SK-N-SH (cell line): ENCODE measurements at regions not wholly inside any gene's neighbourhood (a gene's known extent, or its start where the extent isn't known, plus 50 kb on each side); places are given as distances from the start of the nearest gene placed in this dataset.

Experiments used
- CTCF ChIA-PET: fragments of 300-600, 350-600 bp; formaldehyde crosslinking; extraction: SDS; loops from one replicate; lab custom pipeline; 2021; lab: Yijun Ruan, JAX
- POLR2A ChIA-PET: fragments of 350-600 bp; sonication (Branson Sonifier 250); formaldehyde crosslinking; extraction: SDS; loops from one replicate; lab custom pipeline; 2020; ENCODE audit warnings: antibody characterized with exemption, inconsistent platforms; lab: Yijun Ruan, JAX
- DNase-seq: peaks from one replicate; pipeline ENCODE4 v3.0.0; 2012
- H2AFZ ChIP-seq: fragments of 200-600 bp; sonication (generic); 2 replicates; pipeline ENCODE4 v1.8.1; 2016; ENCODE audit warnings: antibody characterized with exemption, mild to moderate bottlenecking, low read depth
- H3F3A ChIP-seq: fragments of 200-600 bp; sonication (generic); replicated peaks from 2 replicates; pipeline ENCODE3; 2016; ENCODE audit warnings: antibody characterized with exemption, mild to moderate bottlenecking; ENCODE audit not compliant: insufficient read depth
- H3K27ac ChIP-seq, 2 experiments: fragments of 200-500 bp in 1 of 2; fragments of 200-600 bp in 1 of 2; sonication (Bioruptor generic) in 1 of 2; sonication (generic), shearing (Covaris generic) in 1 of 2; 2 replicates each; pipeline versions ENCODE4 v1.5.1 to v1.6.1; 2014 to 2016; ENCODE audit warnings: low read depth in 2 of 2, inconsistent platforms in 1 of 2, low read length in 1 of 2, mild to moderate bottlenecking in 1 of 2, mixed read lengths in 1 of 2
- H3K27me3 ChIP-seq: fragments of 200-600 bp; sonication (generic), shearing (Covaris generic); 2 replicates; pipeline ENCODE4 v1.6.1; 2016; ENCODE audit warnings: mixed run types; ENCODE audit not compliant: insufficient read depth
- H3K36me3 ChIP-seq, 2 experiments: fragments of 200-500 bp in 1 of 2; fragments of 200-600 bp in 1 of 2; sonication (Bioruptor generic) in 1 of 2; sonication (generic) in 1 of 2; replicated peaks in 1 of 2; 2 replicates each; pipeline versions ENCODE3 to v1.5.1; 2014 to 2016; ENCODE audit warnings: low read length in 1 of 2, mild to moderate bottlenecking in 1 of 2; ENCODE audit not compliant: insufficient read depth in 2 of 2, control insufficient read depth in 1 of 2
- H3K4me1 ChIP-seq, 2 experiments: fragments of 200-500 bp in 1 of 2; fragments of 200-600 bp in 1 of 2; sonication (Bioruptor generic) in 1 of 2; sonication (generic), shearing (Covaris generic) in 1 of 2; 2 replicates each; pipeline versions ENCODE4 v1.5.1 to v1.6.1; 2014 to 2016; ENCODE audit warnings: low read depth in 1 of 2, low read length in 1 of 2, mixed run types in 1 of 2; ENCODE audit not compliant: insufficient read depth in 2 of 2, control insufficient read depth in 1 of 2
- H3K4me2 ChIP-seq: fragments of 200-600 bp; sonication (generic), shearing (Covaris generic); 2 replicates; pipeline ENCODE4 v1.6.1; 2017; ENCODE audit warnings: mixed run types
- H3K4me3 ChIP-seq, 2 experiments: fragments of 200-500 bp in 1 of 2; fragments of 200-600 bp in 1 of 2; sonication (Bioruptor generic) in 1 of 2; sonication (generic), shearing (Covaris generic) in 1 of 2; 2 replicates each; pipeline versions ENCODE4 v1.5.1 to v1.8.1; 2014 to 2016; ENCODE audit warnings: low read depth in 2 of 2, inconsistent platforms in 1 of 2, low read length in 1 of 2, mild to moderate bottlenecking in 1 of 2, mixed read lengths in 1 of 2, moderate library complexity in 1 of 2
- H3K79me2 ChIP-seq: fragments of 200-600 bp; sonication (generic); 2 replicates; pipeline ENCODE4 v1.8.1; 2017; ENCODE audit warnings: mild to moderate bottlenecking; ENCODE audit not compliant: insufficient read depth
- H3K9ac ChIP-seq: fragments of 200-600 bp; sonication (generic); 2 replicates; pipeline ENCODE4 v1.6.1; 2017; ENCODE audit warnings: mixed run types
- H3K9me2 ChIP-seq: fragments of 200-600 bp; sonication (generic); 2 replicates; pipeline ENCODE4 v1.6.1; 2017; ENCODE audit warnings: mixed run types
- H3K9me3 ChIP-seq: fragments of 200-600 bp; sonication (generic); 2 replicates; pipeline ENCODE4 v1.6.1; 2017; ENCODE audit warnings: mixed run types, mild to moderate bottlenecking, moderate library complexity
- H4K20me1 ChIP-seq: fragments of 200-600 bp; sonication (generic); 2 replicates; pipeline ENCODE4 v1.6.1; 2017; ENCODE audit warnings: mild to moderate bottlenecking, mixed run types; ENCODE audit not compliant: insufficient read depth
- CHD2 ChIP-seq: fragments of 150-350 bp; IDR thresholded peaks from 2 replicates; pipeline ENCODE4 v1.6.1; 2018; ENCODE audit warnings: low read length; ENCODE audit not compliant: partially characterized antibody
- EP300 ChIP-seq, 2 experiments: IDR thresholded peaks; 2 replicates each; pipeline versions ENCODE4 v1.4.0 to v1.6.1; 2012; ENCODE audit warnings: borderline replicate concordance in 1 of 2, low read depth in 1 of 2, low read length in 1 of 2
- EZH2phosphoT487 ChIP-seq: fragments of 200-600 bp; sonication (generic); IDR thresholded peaks from 2 replicates; pipeline ENCODE4 v1.6.1; 2017; ENCODE audit warnings: low read depth, mixed run types, mild to moderate bottlenecking, antibody characterized with exemption, moderate library complexity, borderline replicate concordance
- FOSL2 ChIP-seq: IDR thresholded peaks from 2 replicates; pipeline ENCODE4 v1.4.0; 2012; ENCODE audit warnings: low read depth, mild to moderate bottlenecking, moderate library complexity, borderline replicate concordance
- FOXJ3 ChIP-seq: sonication (generic); formaldehyde crosslinking; IDR thresholded peaks from 2 replicates; pipeline ENCODE4 v1.5.1; 2020; ENCODE audit warnings: mild to moderate bottlenecking, missing genetic modification reagents
- FOXM1 ChIP-seq: IDR thresholded peaks from 2 replicates; pipeline ENCODE4 v1.4.0; 2012; ENCODE audit warnings: low read depth, mild to moderate bottlenecking
- GABPA ChIP-seq: IDR thresholded peaks from 2 replicates; pipeline ENCODE4 v1.4.0; 2012; ENCODE audit warnings: low read depth, mild to moderate bottlenecking
- MEF2A ChIP-seq: IDR thresholded peaks from 2 replicates; pipeline ENCODE4 v1.4.0; 2012; ENCODE audit warnings: low read depth, borderline replicate concordance
- NFIC ChIP-seq: IDR thresholded peaks from 2 replicates; pipeline ENCODE4 v1.4.0; 2012; ENCODE audit warnings: borderline replicate concordance
- POLR2AphosphoS5 ChIP-seq: IDR thresholded peaks from 2 replicates; pipeline ENCODE4 v1.6.1; 2012; ENCODE audit warnings: low read depth, low read length
- SIN3A ChIP-seq: IDR thresholded peaks from 2 replicates; pipeline ENCODE4 v1.6.1; 2012; ENCODE audit warnings: low read depth, mild to moderate bottlenecking, low read length, moderate library complexity, borderline replicate concordance
- SMC3 ChIP-seq: IDR thresholded peaks from 2 replicates; pipeline ENCODE4 v1.6.1; 2012; ENCODE audit warnings: low read depth, low read length, improper control_type of control experiment
- TAF1 ChIP-seq: IDR thresholded peaks from 2 replicates; pipeline ENCODE4 v1.6.1; 2012; ENCODE audit warnings: low read depth, mild to moderate bottlenecking, low read length, moderate library complexity, borderline replicate concordance
- TCF12 ChIP-seq: IDR thresholded peaks from 2 replicates; pipeline ENCODE4 v1.4.0; 2012
- TEAD4 ChIP-seq: IDR thresholded peaks from 2 replicates; pipeline ENCODE4 v1.4.0; 2012; ENCODE audit warnings: mild to moderate bottlenecking, borderline replicate concordance; ENCODE audit not compliant: insufficient read depth
- YY1 ChIP-seq: IDR thresholded peaks from 2 replicates; pipeline ENCODE4 v1.4.0; 2012; ENCODE audit warnings: low read depth, mild to moderate bottlenecking
- WGBS: methylation state at CpG from one replicate; pipeline ENCODE4 v1.1.6; 2017; ENCODE audit warnings: low lambda C conversion rate; 5-methylcytosine and 5-hydroxymethylcytosine counted together
- TF ChIP-seq, protein P1 (sequence below): IDR thresholded peaks from 2 replicates; pipeline ENCODE4 v1.4.0; 2012; ENCODE audit warnings: low read depth, borderline replicate concordance
- TF ChIP-seq, protein P2 (sequence below): IDR thresholded peaks from 2 replicates; pipeline ENCODE4 v1.4.0; 2012; ENCODE audit warnings: low read depth, borderline replicate concordance
- TF ChIP-seq, protein P3 (sequence below): fragments of 150-350 bp; IDR thresholded peaks from 2 replicates; pipeline ENCODE4 v1.6.1; 2016; ENCODE audit warnings: mild to moderate bottlenecking, low read depth, low read length
- TF ChIP-seq, protein P4 (sequence below): fragments of 200-600 bp; sonication (generic); IDR thresholded peaks from 2 replicates; pipeline ENCODE4 v1.6.1; 2017; ENCODE audit warnings: antibody characterized with exemption, mild to moderate bottlenecking, moderate library complexity

DNA sequence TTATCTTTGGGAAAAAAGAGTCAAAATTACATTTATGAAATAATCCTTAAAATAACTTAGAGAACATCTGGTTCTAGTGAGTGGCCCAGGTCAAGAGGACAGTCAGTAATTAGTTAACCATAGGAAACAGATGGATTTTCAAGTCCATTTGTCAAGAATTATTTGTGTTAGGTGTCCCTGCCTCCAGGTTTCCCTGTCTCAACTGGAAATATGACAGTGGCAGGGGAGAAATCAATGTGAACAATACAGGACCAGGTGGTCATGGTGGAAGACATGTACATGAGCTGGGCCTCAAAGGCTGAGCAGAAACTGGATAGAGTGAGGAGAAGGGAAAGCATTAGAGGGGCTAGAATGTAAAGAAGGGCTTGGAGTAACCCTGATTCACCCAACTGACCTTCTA is 372.6 kb downstream of the VPS13C start:
- Histone ChIP-seq H3K9ac (no peak overlapping the region), H3K79me2 (no peaks in the 10 kb centered on the region), H3K4me2 (no peak overlapping the region), H3F3A (no peaks in the 10 kb centered on the region), H3K27ac (0 out of 4 replicates have a peak overlapping the region, but pooled peaks of 1 of the 2 experiments have one; percentile 22), H3K27me3 (no peaks in the 10 kb centered on the region), H3K4me1 (peaks cover 0 to 11% of the 10 kb centered on the region in 2 experiments; a peak in 2 of 4 replicates), H2AFZ (no peak overlapping the region), H3K36me3 (no peaks in the 10 kb centered on the region), H3K9me2 (no peaks in the 10 kb centered on the region), H4K20me1 (no peaks in the 10 kb centered on the region), H3K9me3 (no peaks in the 10 kb centered on the region), H3K4me3 (no peak overlapping the region)
- peak; percentile 44 for DNase-seq
- ChIA-PET CTCF (no interaction called here), POLR2A (no interaction called here)
- TF ChIP-seq YY1 (no peak), TEAD4 (no peak), EP300 (IDR thresholded peaks at IDR 0.05; ENCODE audit: borderline replicate concordance in 1 of 2, low read depth in 1 of 2, low read length in 1 of 2) (0 out of 4 replicates have a peak, but pooled peaks of 1 of the 2 experiments have one; percentile 15), FOXM1 (no peak)
- TF ChIP-seq, protein P1, sequence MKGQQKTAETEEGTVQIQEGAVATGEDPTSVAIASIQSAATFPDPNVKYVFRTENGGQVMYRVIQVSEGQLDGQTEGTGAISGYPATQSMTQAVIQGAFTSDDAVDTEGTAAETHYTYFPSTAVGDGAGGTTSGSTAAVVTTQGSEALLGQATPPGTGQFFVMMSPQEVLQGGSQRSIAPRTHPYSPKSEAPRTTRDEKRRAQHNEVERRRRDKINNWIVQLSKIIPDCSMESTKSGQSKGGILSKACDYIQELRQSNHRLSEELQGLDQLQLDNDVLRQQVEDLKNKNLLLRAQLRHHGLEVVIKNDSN = no peak
- TF ChIP-seq, protein P2, sequence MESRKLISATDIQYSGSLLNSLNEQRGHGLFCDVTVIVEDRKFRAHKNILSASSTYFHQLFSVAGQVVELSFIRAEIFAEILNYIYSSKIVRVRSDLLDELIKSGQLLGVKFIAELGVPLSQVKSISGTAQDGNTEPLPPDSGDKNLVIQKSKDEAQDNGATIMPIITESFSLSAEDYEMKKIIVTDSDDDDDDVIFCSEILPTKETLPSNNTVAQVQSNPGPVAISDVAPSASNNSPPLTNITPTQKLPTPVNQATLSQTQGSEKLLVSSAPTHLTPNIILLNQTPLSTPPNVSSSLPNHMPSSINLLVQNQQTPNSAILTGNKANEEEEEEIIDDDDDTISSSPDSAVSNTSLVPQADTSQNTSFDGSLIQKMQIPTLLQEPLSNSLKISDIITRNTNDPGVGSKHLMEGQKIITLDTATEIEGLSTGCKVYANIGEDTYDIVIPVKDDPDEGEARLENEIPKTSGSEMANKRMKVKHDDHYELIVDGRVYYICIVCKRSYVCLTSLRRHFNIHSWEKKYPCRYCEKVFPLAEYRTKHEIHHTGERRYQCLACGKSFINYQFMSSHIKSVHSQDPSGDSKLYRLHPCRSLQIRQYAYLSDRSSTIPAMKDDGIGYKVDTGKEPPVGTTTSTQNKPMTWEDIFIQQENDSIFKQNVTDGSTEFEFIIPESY = no peak

DNA sequence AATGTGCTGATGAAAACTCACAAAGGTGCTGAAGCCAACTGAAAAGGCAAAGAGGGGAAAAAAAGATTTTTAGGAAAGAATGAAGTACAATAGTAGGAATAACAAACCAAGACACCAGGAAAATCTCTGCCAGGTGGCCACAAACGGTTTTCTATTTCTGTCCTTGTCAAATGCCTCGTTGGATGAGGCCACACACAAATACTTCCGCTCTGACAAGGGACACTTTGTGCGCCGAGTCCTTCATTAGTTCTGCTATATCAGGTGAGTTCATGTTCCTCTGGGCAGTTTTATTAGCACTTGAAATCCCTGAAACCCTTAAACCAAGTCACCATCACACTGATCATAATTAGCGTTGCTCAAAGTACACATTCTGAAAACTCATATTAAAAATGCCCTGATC is 373.1 kb downstream of the VPS13C start:
- CTCF ChIA-PET = no interaction called here
- 52% methylated on average over 6 of the region's 6 CpGs for WGBS
- Histone ChIP-seq H3K79me2 (no peaks in the 10 kb centered on the region), H3F3A (no peaks in the 10 kb centered on the region), H3K27me3 (no peaks in the 10 kb centered on the region), H3K36me3 (no peaks in the 10 kb centered on the region), H3K9ac (no peak overlapping the region), H2AFZ (no peak overlapping the region), H3K27ac (no peak overlapping the region), H3K9me3 (no peaks in the 10 kb centered on the region), H4K20me1 (no peaks in the 10 kb centered on the region), H3K4me2 (no peak overlapping the region), H3K9me2 (no peaks in the 10 kb centered on the region), H3K4me3 (no peak overlapping the region), H3K4me1 (peaks cover 0 to 11% of the 10 kb centered on the region in 2 experiments; a peak in 2 of 4 replicates)
- POLR2A ChIA-PET = no interaction called here
- DNase-seq = no peak
- TF ChIP-seq FOXM1 (no peak), MEF2A (no peak), POLR2AphosphoS5 (no peak), TCF12 (no peak), GABPA (no peak), TEAD4 (no peak), NFIC (no peak), SIN3A (no peak), CHD2 (no peak), EZH2phosphoT487 (no peak), FOSL2 (no peak), SMC3 (no peak), FOXJ3 (CRISPR knock-in tag) (no peak), TAF1 (no peak)
- TF ChIP-seq, protein P3, sequence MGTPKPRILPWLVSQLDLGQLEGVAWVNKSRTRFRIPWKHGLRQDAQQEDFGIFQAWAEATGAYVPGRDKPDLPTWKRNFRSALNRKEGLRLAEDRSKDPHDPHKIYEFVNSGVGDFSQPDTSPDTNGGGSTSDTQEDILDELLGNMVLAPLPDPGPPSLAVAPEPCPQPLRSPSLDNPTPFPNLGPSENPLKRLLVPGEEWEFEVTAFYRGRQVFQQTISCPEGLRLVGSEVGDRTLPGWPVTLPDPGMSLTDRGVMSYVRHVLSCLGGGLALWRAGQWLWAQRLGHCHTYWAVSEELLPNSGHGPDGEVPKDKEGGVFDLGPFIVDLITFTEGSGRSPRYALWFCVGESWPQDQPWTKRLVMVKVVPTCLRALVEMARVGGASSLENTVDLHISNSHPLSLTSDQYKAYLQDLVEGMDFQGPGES = no peak
- TF ChIP-seq, protein P1 = no peak
- TF ChIP-seq, protein P4, sequence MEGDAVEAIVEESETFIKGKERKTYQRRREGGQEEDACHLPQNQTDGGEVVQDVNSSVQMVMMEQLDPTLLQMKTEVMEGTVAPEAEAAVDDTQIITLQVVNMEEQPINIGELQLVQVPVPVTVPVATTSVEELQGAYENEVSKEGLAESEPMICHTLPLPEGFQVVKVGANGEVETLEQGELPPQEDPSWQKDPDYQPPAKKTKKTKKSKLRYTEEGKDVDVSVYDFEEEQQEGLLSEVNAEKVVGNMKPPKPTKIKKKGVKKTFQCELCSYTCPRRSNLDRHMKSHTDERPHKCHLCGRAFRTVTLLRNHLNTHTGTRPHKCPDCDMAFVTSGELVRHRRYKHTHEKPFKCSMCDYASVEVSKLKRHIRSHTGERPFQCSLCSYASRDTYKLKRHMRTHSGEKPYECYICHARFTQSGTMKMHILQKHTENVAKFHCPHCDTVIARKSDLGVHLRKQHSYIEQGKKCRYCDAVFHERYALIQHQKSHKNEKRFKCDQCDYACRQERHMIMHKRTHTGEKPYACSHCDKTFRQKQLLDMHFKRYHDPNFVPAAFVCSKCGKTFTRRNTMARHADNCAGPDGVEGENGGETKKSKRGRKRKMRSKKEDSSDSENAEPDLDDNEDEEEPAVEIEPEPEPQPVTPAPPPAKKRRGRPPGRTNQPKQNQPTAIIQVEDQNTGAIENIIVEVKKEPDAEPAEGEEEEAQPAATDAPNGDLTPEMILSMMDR = no peak
